Adipocyte (in vitro differentiated cells): ENCODE measurements at regions not wholly inside any gene's neighbourhood (a gene's known extent, or its start where the extent isn't known, plus 50 kb on each side); places are given as distances from the start of the nearest gene placed in this dataset.
"Not testable (repeated sequence)": the region's sequence is repeated elsewhere in the genome, so short reads cannot be mapped to it uniquely, and the experiment has no call there.

ENCODE experiments used
- DNase-seq: peaks from one replicate; pipeline ENCODE4 v3.0.0-alpha.2; 2015; ENCODE audit warnings: low read depth
- H3K27me3 ChIP-seq: replicated peaks from 2 replicates; pipeline ENCODE4 v1.7.0; 2013; ENCODE audit warnings: mild to moderate bottlenecking, low read length, moderate library complexity; ENCODE audit not compliant: control insufficient read depth, insufficient read depth
- H3K36me3 ChIP-seq: 2 replicates; pipeline ENCODE4 v1.7.0; 2013; ENCODE audit warnings: low read length, mild to moderate bottlenecking, moderate library complexity; ENCODE audit not compliant: control insufficient read depth, insufficient read depth, severe bottlenecking
- H3K4me1 ChIP-seq: 2 replicates; pipeline ENCODE4 v1.7.0; 2013; ENCODE audit warnings: mild to moderate bottlenecking, low read length, moderate library complexity; ENCODE audit not compliant: control insufficient read depth, insufficient read depth
- H3K4me3 ChIP-seq: 2 replicates; pipeline ENCODE4 v1.7.0; 2013; ENCODE audit warnings: mild to moderate bottlenecking, low read length, moderate library complexity
- H3K9ac ChIP-seq: 2 replicates; pipeline ENCODE4 v1.7.0; 2013; ENCODE audit warnings: mild to moderate bottlenecking, low read length, moderate library complexity
- H3K9me3 ChIP-seq: 2 replicates; pipeline ENCODE4 v1.7.0; 2013; ENCODE audit warnings: mild to moderate bottlenecking, low read length, moderate library complexity; ENCODE audit not compliant: control insufficient read depth

DNA sequence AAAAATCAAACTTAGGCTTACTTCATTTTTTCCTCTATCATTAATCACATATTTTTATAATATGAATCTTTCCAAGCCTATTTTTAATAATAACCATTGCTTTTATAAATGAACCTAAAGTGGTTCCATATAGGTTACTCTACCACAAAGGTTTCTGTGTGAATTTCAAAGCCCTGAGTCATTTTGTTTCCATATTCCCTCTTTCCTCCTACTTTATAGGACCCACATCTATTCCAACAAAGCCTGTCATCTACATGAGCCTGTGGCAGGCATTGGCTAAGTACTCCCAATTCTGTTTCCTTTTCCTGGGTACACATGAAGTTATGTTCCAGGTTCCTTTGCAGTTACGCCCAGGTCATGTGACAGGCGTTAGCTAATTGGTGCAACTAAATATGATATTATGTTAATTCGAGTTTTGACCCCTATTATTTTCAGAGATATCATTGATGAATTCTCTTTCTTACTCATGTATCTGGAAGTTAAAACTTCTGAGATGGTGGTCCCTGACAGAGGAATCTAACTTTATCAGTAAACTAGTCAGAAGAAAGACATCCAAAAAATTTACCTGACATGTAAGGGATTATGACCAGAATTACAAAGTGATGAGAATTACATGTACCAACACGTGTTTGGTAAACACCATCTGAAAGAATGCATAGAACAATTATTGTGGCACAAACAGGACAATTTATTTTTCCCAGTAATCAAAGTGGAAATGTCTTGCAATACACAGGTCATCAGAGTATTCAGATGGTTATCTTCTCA lies 1264.0 kb upstream of the CNTN5 start:
- H3K9me3 ChIP-seq = peaks cover 6% of the 10 kb centered on the region
- no peak overlapping the region for H3K9ac ChIP-seq
- H3K36me3 ChIP-seq = no peaks in the 10 kb centered on the region
- H3K4me1 ChIP-seq = no peaks in the 10 kb centered on the region
- H3K27me3 ChIP-seq = no peaks in the 10 kb centered on the region
- H3K4me3 ChIP-seq = no peak overlapping the region
- no peak for DNase-seq

GRCh38 chr11:97761175-97761574 lies 1259.6 kb upstream of the CNTN5 start:
- Histone ChIP-seq H3K36me3 (no peaks in the 10 kb centered on the region), H3K4me3 (no peak overlapping the region), H3K27me3 (no peaks in the 10 kb centered on the region), H3K9ac (no peak overlapping the region), H3K4me1 (no peaks in the 10 kb centered on the region), H3K9me3 (no peaks in the 10 kb centered on the region)
- no peak for DNase-seq

DNA sequence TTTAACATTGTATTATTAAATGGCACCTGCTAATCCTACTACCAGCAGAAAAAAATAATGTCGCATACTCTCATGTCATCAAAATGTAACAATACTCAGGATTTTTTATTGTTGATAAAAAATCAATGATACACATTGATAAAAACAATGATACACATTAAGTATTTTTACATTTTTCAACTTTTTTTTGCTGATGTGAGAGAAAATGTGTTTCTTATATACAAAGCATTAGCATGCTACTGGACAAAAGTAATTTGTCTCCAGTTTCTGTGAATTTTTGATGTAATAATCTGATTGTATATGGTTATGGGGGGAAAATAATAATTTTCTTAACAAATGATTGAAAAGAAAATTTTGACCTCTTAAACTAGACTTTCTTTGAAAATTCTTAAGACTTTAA lies 1256.6 kb upstream of the CNTN5 start:
- no peak overlapping the region for H3K4me3 ChIP-seq
- no peaks in the 10 kb centered on the region for H3K36me3 ChIP-seq
- no peaks in the 10 kb centered on the region for H3K4me1 ChIP-seq
- H3K27me3 ChIP-seq = no peaks in the 10 kb centered on the region
- H3K9me3 ChIP-seq = no peaks in the 10 kb centered on the region
- no peak for DNase-seq
- no peak overlapping the region for H3K9ac ChIP-seq

DNA sequence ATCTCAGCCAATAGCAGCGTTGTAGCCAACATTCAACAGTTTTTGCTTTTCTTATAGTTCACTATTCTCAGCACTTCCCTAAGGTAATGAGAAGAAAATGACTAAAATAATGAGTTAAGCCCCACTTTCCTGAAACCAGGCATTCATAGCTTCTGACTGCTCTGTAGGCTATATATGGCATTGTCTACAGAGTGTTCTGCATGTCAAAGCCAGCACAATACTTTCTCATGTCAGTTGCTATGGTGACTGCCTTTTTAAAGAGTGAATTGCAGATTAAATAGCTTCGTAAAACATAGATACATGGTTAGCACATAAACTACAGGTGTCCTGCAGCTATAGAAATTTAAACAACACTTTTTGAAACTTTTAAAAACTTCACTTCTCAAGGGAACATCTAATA lies 1256.1 kb upstream of the CNTN5 start:
- Histone ChIP-seq H3K36me3 (no peaks in the 10 kb centered on the region), H3K4me3 (no peak overlapping the region), H3K9ac (no peak overlapping the region), H3K27me3 (no peaks in the 10 kb centered on the region), H3K4me1 (no peaks in the 10 kb centered on the region), H3K9me3 (no peaks in the 10 kb centered on the region)
- no peak for DNase-seq

DNA sequence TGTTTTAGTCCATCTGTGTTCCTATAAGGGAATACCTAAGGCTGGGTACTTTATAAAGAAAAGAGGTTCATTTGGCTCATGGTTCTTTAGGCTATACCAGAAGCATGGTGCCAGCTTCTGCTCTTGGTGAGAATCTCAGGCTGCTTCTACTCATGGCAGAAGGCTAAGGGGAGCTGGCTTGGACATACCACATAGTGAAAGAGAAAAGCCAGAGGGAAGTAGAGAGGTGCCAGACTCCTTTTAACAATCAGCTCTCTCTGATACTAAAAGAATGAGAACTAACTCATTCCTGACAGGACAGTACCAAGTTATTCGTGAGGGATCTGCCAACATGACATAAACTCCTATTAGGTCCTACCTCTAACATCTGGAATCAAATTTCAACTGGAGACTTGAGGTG lies 1250.2 kb upstream of the CNTN5 start:
- Histone ChIP-seq H3K36me3 (no peaks in the 10 kb centered on the region), H3K27me3 (no peaks in the 10 kb centered on the region), H3K4me3 (no peak overlapping the region), H3K9ac (no peak overlapping the region), H3K9me3 (no peaks in the 10 kb centered on the region), H3K4me1 (no peaks in the 10 kb centered on the region)
- no peak for DNase-seq

GRCh38 chr11:97772705-97773104 lies 1248.0 kb upstream of the CNTN5 start:
- Histone ChIP-seq H3K9me3 (no peaks in the 10 kb centered on the region), H3K36me3 (no peaks in the 10 kb centered on the region), H3K4me1 (no peaks in the 10 kb centered on the region), H3K27me3 (no peaks in the 10 kb centered on the region), H3K4me3 (no peak overlapping the region), H3K9ac (no peak overlapping the region)
- DNase-seq = no peak

DNA sequence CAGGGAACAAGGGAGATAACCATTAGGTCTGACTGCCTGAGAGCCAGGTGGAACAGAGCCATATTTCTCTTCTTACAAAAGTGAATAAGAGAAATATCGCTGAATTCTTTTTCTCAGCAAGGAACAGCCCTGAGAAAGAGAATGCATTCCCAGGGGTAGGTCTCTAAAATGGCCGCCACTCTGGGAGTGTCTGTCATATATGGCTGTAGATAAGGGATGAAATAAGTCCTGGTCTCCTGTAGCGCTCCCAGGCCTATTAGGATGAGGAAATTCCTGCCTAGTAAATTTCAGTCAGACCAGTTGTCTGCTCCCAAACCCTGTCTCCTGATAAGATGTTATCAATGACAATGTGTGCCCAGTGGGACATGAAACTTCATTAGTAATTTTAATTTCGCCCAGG lies 1236.4 kb upstream of the CNTN5 start:
- not testable (repeated sequence) for H3K4me1 ChIP-seq, H3K36me3 ChIP-seq, H3K9ac ChIP-seq, H3K9me3 ChIP-seq, H3K4me3 ChIP-seq, DNase-seq, H3K27me3 ChIP-seq

- Histone ChIP-seq H3K4me1 (no peaks in the 10 kb centered on the region), H3K4me3 (no peak overlapping the region), H3K9me3 (peaks cover 3% of the 10 kb centered on the region), H3K9ac (no peak overlapping the region), H3K27me3 (no peaks in the 10 kb centered on the region), H3K36me3 (no peaks in the 10 kb centered on the region)
- no peak for DNase-seq
Measured at GRCh38 chr11:97786961-97787360, 1233.8 kb upstream of the CNTN5 start.

DNA sequence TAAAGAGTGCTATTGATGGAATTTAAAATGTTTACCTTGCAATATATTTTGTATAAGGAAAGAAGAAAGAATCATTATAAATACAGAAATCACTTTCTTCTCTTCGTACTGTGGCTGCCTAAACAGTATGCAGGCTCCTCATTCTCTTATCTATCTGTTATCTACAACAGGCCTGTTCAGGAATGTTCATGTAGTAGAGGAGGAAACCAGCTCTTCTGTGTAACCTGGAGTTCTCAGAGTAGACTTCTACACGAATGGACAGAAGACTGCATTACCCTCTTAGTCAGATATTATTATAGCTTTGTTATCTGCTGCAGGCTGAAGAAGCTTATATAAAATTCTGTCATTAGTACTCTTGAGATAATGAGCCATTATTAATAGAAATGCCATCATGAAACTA lies 1225.9 kb upstream of the CNTN5 start:
- Histone ChIP-seq H3K4me3 (no peak overlapping the region), H3K36me3 (no peaks in the 10 kb centered on the region), H3K9me3 (peaks cover 3% of the 10 kb centered on the region), H3K27me3 (no peaks in the 10 kb centered on the region), H3K9ac (no peak overlapping the region), H3K4me1 (no peaks in the 10 kb centered on the region)
- no peak for DNase-seq

DNA sequence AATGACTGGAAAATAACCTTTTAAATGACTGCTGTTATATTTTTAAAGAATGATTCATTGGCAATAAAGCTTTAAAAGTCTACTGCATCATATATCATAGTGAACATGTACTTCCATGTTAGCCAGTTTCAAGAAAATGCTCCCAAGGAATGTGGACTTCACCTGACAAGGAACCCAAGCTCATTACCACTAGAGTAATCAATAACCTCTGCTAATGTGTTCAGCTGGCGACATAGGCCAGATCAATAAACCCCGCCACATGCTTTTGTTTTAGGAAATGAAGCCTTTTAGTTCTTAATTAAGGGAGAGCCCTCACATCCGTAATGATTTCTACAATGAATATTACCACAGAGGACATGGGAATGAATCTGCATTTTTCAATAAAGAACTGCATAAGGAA lies 1219.9 kb upstream of the CNTN5 start:
- Histone ChIP-seq H3K4me1 (no peaks in the 10 kb centered on the region), H3K27me3 (no peaks in the 10 kb centered on the region)
- DNase-seq = no peak

DNA sequence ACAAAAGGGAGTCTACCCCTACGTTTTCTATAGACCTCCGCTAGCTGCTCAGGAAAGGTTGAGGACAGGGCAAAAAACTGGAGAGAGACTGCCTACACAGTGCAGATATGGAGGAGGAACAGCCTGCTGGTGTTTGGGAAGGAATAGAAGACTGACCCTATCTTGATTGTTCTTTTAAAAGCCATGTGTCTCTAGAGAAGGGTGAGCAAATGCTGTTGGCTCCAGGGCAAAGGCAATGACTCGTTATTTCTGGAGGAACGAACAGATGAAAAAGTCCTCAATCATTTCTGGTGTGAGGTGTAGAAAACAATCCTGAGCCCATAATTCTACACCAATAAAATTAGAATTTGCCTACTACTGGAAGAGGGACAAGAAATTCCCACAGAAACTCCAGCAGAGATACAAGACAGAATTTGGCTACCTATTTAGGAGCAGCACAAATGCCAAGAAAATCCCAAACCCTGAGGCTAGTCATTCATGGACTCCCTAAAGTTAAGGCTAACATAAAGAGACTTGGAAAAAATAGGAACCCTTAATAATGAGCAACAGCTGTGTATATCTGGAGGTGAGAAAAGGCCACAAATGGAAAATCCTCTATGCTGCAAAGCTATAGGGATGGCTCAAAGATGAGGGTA lies 1206.3 kb upstream of the CNTN5 start:
- Histone ChIP-seq H3K4me1 (no peaks in the 10 kb centered on the region), H3K36me3 (no peaks in the 10 kb centered on the region), H3K9me3 (peaks cover 8% of the 10 kb centered on the region), H3K27me3 (no peaks in the 10 kb centered on the region), H3K9ac (no peak overlapping the region), H3K4me3 (no peak overlapping the region)
- peak; percentile 7 for DNase-seq

More for the DNA sequence above, 1219.9 kb upstream of the CNTN5 start:
- Histone ChIP-seq H3K4me3 (no peak overlapping the region), H3K36me3 (no peaks in the 10 kb centered on the region), H3K9me3 (no peaks in the 10 kb centered on the region), H3K9ac (no peak overlapping the region)

- no peaks in the 10 kb centered on the region for H3K36me3 ChIP-seq
Measured at GRCh38 chr11:97815667-97816066, 1205.1 kb upstream of the CNTN5 start.

More at GRCh38 chr11:97815667-97816066, 1205.1 kb upstream of the CNTN5 start:
- no peaks in the 10 kb centered on the region for H3K4me1 ChIP-seq
- H3K4me3 ChIP-seq = no peak overlapping the region
- H3K27me3 ChIP-seq = no peaks in the 10 kb centered on the region
- H3K9ac ChIP-seq = no peak overlapping the region
- no peaks in the 10 kb centered on the region for H3K9me3 ChIP-seq
- DNase-seq = peak; percentile 59
